CD4-positive, alpha-beta T cell treated with Interleukin-15 for 4 hours (primary cell): ENCODE measurements at regions not wholly inside any gene's neighbourhood (a gene's known extent, or its start where the extent isn't known, plus 50 kb on each side); places are given as distances from the start of the nearest gene placed in this dataset.

Experiments used
- DNase-seq: peaks from one replicate; pipeline ENCODE4 v3.0.0-alpha.2; 2020; ENCODE audit warnings: low spot score

GRCh38 chr7:86947929-86948328 is 111.5 kb downstream of the ELAPOR2 start:
- DNase-seq = no peak

GRCh38 chr7:86943447-86943846 is 116.0 kb downstream of the ELAPOR2 start:
- DNase-seq = no peak

- DNase-seq = no peak
These were observed 116.5 kb downstream of the ELAPOR2 start for GRCh38 chr7:86942995-86943394.

- DNase-seq = no peak
These were observed 117.4 kb downstream of the ELAPOR2 start for GRCh38 chr7:86942081-86942480.

GRCh38 chr7:86939197-86939814 is 120.1 kb downstream of the ELAPOR2 start:
- DNase-seq = peak; percentile 57

- DNase-seq = no peak
These were observed 122.0 kb downstream of the ELAPOR2 start for GRCh38 chr7:86937363-86937878.

- DNase-seq = no peak
These were observed 126.1 kb downstream of the ELAPOR2 start for GRCh38 chr7:86933295-86933845.

- no peak for DNase-seq
These were observed 127.4 kb downstream of the ELAPOR2 start for GRCh38 chr7:86932038-86932512.

GRCh38 chr7:86931439-86931838 is 128.0 kb downstream of the ELAPOR2 start:
- no peak for DNase-seq

- no peak for DNase-seq
These were observed 128.7 kb downstream of the ELAPOR2 start for GRCh38 chr7:86930554-86931307.

GRCh38 chr7:86929293-86930109 is 130.0 kb downstream of the ELAPOR2 start:
- DNase-seq = no peak

- DNase-seq = no peak
These were observed 131.1 kb downstream of the ELAPOR2 start for GRCh38 chr7:86928308-86928707.

GRCh38 chr7:86926732-86927131 is 132.7 kb downstream of the ELAPOR2 start:
- peak; percentile 39 for DNase-seq

- no peak for DNase-seq
These were observed 134.2 kb downstream of the ELAPOR2 start for GRCh38 chr7:86925221-86925620.

GRCh38 chr7:86923527-86923926 is 135.9 kb downstream of the ELAPOR2 start:
- DNase-seq = no peak

- no peak for DNase-seq
These were observed 139.3 kb downstream of the ELAPOR2 start for GRCh38 chr7:86920154-86920553.

GRCh38 chr7:86918245-86918644 is 141.2 kb downstream of the ELAPOR2 start:
- no peak for DNase-seq

GRCh38 chr7:86916277-86916825 is 143.1 kb downstream of the ELAPOR2 start:
- DNase-seq = no peak

GRCh38 chr7:86914551-86914950 is 144.9 kb downstream of the ELAPOR2 start:
- DNase-seq = no peak
